Kidney (tissue), 13 donors: ENCODE measurements at regions not wholly inside any gene's neighbourhood (a gene's known extent, or its start where the extent isn't known, plus 50 kb on each side); places are given as distances from the start of the nearest gene placed in this dataset.

ENCODE experiments used
- DNase-seq, 5 donors: peaks; one replicate each; pipeline ENCODE4 v3.0.0-alpha.2; 2013 to 2020
- FAIRE-seq: peaks from 2 replicates; lab custom pipeline; 2012; peaks lifted over from hg19 to GRCh38; lab: Jason Lieb, UNC
- H3K27ac ChIP-seq, 2 donors: one replicate each; pipeline ENCODE4 v1.7.0; 2013; ENCODE audit warnings: low read depth in 2 of 2, low read length in 2 of 2, inconsistent platforms in 1 of 2
- H3K27me3 ChIP-seq: one replicate; pipeline ENCODE4 v1.7.1; 2013; ENCODE audit warnings: low read length, inconsistent platforms; ENCODE audit not compliant: control insufficient read depth, insufficient read depth
- H3K36me3 ChIP-seq, 3 donors: one replicate each; pipeline versions ENCODE4 v1.7.0 to v1.7.1; 2013; ENCODE audit warnings: low read length in 3 of 3, control low read depth in 1 of 3, inconsistent platforms in 1 of 3; ENCODE audit not compliant: insufficient read depth in 3 of 3, control insufficient read depth in 2 of 3
- H3K4me1 ChIP-seq, 3 donors: one replicate each; pipeline versions ENCODE4 v1.7.0 to v1.7.1; 2013; ENCODE audit warnings: low read length in 3 of 3, inconsistent platforms in 1 of 3, low read depth in 1 of 3; ENCODE audit not compliant: control insufficient read depth in 2 of 3, insufficient read depth in 2 of 3
- H3K4me3 ChIP-seq, 3 donors: one replicate each; pipeline versions ENCODE4 v1.7.0 to v1.8.1; 2013; ENCODE audit warnings: low read length in 3 of 3, control low read depth in 1 of 3, inconsistent platforms in 1 of 3
- H3K9ac ChIP-seq, 3 donors: one replicate each; pipeline versions ENCODE4 v1.7.0 to v1.7.1; 2013; ENCODE audit warnings: low read length in 3 of 3, control low read depth in 1 of 3, inconsistent platforms in 1 of 3
- H3K9me3 ChIP-seq, 3 donors: one replicate each; pipeline versions ENCODE4 v1.7.0 to v1.7.1; 2013; ENCODE audit warnings: low read length in 3 of 3, control low read depth in 1 of 3, inconsistent platforms in 1 of 3; ENCODE audit not compliant: control insufficient read depth in 2 of 3, insufficient read depth in 1 of 3
- intact Hi-C: fragments of 100-400 bp; cut with DNase I; formaldehyde crosslinking; loops from one replicate; pipeline ENCODE4 v1.11.1; 2022
- TF ChIP-seq, protein P1 (sequence below): IDR thresholded peaks from 3 replicates; pipeline ENCODE4 v1.5.1; 2012; ENCODE audit warnings: mild to moderate bottlenecking, moderate library complexity, borderline replicate concordance; ENCODE audit not compliant: insufficient read depth; ENCODE audit errors: extremely low read depth
- donor health status: control.
- donor health status: control.
- donor health status: control.
- donor health status: control.
- donor health status: control.
- donor health status: DM: yes; HTN: yes; CAD: no.
- donor health status: Normal renal cell carcinoma (clear cell type).

GRCh38 chr2:159851941-159852340 is 53.9 kb upstream of the CD302 start:
- H3K27me3 ChIP-seq: no peaks in the 10 kb centered on the region
- H3K4me3 ChIP-seq: no peak overlapping the region
- no peak overlapping the region for H3K27ac ChIP-seq
- no peak overlapping the region for H3K9ac ChIP-seq
- TF ChIP-seq, protein P1, sequence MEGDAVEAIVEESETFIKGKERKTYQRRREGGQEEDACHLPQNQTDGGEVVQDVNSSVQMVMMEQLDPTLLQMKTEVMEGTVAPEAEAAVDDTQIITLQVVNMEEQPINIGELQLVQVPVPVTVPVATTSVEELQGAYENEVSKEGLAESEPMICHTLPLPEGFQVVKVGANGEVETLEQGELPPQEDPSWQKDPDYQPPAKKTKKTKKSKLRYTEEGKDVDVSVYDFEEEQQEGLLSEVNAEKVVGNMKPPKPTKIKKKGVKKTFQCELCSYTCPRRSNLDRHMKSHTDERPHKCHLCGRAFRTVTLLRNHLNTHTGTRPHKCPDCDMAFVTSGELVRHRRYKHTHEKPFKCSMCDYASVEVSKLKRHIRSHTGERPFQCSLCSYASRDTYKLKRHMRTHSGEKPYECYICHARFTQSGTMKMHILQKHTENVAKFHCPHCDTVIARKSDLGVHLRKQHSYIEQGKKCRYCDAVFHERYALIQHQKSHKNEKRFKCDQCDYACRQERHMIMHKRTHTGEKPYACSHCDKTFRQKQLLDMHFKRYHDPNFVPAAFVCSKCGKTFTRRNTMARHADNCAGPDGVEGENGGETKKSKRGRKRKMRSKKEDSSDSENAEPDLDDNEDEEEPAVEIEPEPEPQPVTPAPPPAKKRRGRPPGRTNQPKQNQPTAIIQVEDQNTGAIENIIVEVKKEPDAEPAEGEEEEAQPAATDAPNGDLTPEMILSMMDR: no peak
- no peaks in the 10 kb centered on the region for H3K36me3 ChIP-seq
- DNase-seq (no peak), FAIRE-seq (no peak)
- H3K9me3 ChIP-seq: no peaks in the 10 kb centered on the region
- H3K4me1 ChIP-seq: peaks cover 0 to 3% (median 0%) of the 10 kb centered on the region in 3 donors
- intact Hi-C loops: no loop called here

DNA sequence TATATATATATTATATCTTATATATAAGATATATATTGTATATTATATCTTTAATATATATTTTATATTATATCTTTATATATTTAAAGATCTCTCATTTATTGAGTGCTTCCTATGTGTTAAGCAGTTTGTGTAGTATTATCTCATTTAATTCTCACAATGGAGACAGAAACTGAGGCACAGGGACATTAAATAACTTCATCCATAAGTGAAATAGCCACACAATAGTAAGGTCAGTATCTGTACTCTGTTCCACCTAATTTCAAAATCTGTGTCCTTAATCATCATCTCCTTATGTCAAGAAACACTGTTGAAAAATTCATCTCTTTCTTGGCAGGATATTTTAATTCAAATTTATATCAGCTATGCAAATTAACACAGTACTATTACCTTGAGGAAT is 52.8 kb upstream of the CD302 start:
- Histone ChIP-seq H3K27ac (no peak overlapping the region), H3K36me3 (no peaks in the 10 kb centered on the region), H3K4me1 (peaks cover 0 to 3% (median 0%) of the 10 kb centered on the region in 3 donors), H3K9ac (no peak overlapping the region), H3K27me3 (no peaks in the 10 kb centered on the region), H3K4me3 (no peak overlapping the region), H3K9me3 (no peaks in the 10 kb centered on the region)
- TF ChIP-seq, protein P1: no peak
- FAIRE-seq (no peak), DNase-seq (no peak)
- intact Hi-C loops: no loop called here

DNA sequence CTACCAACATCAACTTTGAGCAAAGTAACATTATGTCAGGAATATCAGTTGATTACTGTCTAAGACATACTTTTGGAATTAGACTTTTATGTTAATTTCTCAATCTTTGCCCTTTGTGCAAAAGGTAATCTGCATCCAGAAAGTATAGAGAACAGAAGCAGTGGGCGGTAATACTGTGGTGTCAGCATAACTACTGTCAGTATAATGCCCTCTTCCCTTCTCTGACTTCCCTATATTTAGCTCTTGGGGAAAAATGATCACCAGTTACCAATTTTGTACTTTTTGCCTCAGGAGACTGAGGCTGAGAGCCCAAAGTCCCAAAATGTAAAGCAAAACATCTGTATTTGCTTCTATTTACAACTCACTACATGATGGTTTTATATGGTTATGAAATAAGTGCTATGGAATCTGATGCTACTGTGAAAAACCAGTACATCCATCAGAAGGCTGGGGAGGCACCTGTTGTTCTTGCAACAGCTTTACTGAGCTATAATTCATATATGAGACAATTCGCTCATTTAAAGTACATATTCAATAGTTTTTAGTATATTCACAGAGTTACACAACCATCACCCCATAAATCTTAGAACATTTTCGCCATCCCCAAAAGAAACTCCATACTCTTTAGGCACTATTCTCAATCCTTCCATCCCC is 51.3 kb upstream of the CD302 start:
- intact Hi-C loops: no loop called here
- TF ChIP-seq, protein P1: no peak
- Histone ChIP-seq H3K9ac (no peak overlapping the region), H3K36me3 (no peaks in the 10 kb centered on the region), H3K27ac (no peak overlapping the region), H3K4me1 (no peaks in the 10 kb centered on the region), H3K27me3 (no peaks in the 10 kb centered on the region), H3K4me3 (no peak overlapping the region), H3K9me3 (no peaks in the 10 kb centered on the region)
- DNase-seq: no peak
- no peak for FAIRE-seq
